ENCODE measurements at regions not wholly inside any gene's neighbourhood (a gene's known extent, or its start where the extent isn't known, plus 50 kb on each side); places are given as distances from the start of the nearest gene placed in this dataset.

DNA sequence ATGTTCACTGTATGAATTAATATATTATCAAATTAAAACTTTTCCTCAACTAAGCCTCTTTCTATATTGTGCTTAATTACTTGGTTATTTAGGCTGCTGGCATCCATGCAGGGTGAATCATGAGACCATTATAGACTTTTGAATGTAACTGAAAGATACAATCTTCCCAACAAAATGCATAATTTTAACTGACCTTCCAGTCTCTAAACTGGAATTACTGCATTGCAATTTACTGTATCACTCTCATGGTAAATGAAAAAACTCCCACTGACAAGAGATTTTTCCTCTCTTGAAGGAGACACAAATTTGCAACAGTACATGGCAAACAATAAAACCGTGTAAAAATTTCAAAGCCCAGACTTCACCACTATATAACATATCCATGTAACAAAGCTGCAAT lies 349.5 kb downstream of the DRD1 start:
- no peak for TF ChIP-seq MYC (IDR thresholded peaks at IDR 0.05; ENCODE audit: low read depth, low read length)
- DNase-seq (ENCODE audit: low read depth) = no peak
- no peak overlapping the region for H3K4me3 ChIP-seq (ENCODE audit: low read depth, low read length)

DNA sequence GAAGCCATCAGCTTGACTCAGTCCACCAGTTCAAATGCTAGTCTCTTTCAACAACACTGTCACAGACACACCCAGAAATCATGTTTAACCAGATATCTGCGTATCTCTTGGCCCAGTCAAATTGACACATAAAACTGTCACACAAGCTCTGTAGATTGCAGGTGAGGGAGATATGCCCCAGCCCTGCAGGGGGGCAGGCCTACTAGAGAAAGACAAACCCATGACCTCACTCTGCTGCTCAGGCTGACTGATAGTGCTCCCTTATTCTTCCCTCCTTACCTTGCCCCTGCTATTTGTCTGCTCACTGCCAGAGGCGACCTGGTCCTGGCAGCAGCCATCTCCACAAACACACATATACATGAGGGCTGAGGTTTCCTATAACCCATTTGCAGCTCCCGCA lies 351.3 kb downstream of the DRD1 start:
- no peak for DNase-seq (ENCODE audit: low read depth)
- H3K4me3 ChIP-seq (ENCODE audit: low read depth, low read length) = no peak overlapping the region
- TF ChIP-seq, protein P1, sequence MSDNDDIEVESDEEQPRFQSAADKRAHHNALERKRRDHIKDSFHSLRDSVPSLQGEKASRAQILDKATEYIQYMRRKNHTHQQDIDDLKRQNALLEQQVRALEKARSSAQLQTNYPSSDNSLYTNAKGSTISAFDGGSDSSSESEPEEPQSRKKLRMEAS (IDR thresholded peaks at IDR 0.05; ENCODE audit: low read depth, low read length) = no peak
- TF ChIP-seq POLR2A (IDR thresholded peaks at IDR 0.05; ENCODE audit: extremely low read depth, insufficient read length) = no peak
- TF ChIP-seq, protein P2, sequence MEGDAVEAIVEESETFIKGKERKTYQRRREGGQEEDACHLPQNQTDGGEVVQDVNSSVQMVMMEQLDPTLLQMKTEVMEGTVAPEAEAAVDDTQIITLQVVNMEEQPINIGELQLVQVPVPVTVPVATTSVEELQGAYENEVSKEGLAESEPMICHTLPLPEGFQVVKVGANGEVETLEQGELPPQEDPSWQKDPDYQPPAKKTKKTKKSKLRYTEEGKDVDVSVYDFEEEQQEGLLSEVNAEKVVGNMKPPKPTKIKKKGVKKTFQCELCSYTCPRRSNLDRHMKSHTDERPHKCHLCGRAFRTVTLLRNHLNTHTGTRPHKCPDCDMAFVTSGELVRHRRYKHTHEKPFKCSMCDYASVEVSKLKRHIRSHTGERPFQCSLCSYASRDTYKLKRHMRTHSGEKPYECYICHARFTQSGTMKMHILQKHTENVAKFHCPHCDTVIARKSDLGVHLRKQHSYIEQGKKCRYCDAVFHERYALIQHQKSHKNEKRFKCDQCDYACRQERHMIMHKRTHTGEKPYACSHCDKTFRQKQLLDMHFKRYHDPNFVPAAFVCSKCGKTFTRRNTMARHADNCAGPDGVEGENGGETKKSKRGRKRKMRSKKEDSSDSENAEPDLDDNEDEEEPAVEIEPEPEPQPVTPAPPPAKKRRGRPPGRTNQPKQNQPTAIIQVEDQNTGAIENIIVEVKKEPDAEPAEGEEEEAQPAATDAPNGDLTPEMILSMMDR (IDR thresholded peaks at IDR 0.05; ENCODE audit: low read depth, low read length) = no peak
- TF ChIP-seq MYC (IDR thresholded peaks at IDR 0.05; ENCODE audit: low read depth, low read length) = no peak

DNA sequence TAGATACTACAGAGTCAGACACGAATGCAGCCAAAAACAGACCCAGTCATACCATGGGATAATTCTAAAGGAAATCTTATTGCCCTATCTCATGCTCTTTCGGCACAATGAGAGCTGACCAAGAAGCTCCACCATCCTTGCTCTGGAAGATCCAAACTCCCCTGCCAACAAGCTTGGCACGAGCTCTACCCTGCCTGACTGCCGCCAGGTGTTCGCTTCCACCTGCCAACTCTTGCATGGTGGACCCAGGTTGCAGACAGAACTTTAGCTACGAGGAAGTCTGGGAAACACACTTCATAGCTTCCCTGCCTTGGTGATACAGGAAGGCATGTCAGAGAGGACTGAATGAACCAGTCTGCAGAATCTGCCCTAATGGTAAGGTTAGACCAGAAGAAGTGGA lies 355.0 kb downstream of the DRD1 start:
- no peak overlapping the region for H3K4me3 ChIP-seq (ENCODE audit: low read depth, low read length)
- no peak for DNase-seq (ENCODE audit: low read depth)
- TF ChIP-seq, protein P1 (IDR thresholded peaks at IDR 0.05; ENCODE audit: low read depth, low read length) = no peak
- TF ChIP-seq, protein P2 (IDR thresholded peaks at IDR 0.05; ENCODE audit: low read depth, low read length) = no peak
- TF ChIP-seq MYC (IDR thresholded peaks at IDR 0.05; ENCODE audit: low read depth, low read length) = no peak
- TF ChIP-seq POLR2A (IDR thresholded peaks at IDR 0.05; ENCODE audit: extremely low read depth, insufficient read length) = no peak

DNA sequence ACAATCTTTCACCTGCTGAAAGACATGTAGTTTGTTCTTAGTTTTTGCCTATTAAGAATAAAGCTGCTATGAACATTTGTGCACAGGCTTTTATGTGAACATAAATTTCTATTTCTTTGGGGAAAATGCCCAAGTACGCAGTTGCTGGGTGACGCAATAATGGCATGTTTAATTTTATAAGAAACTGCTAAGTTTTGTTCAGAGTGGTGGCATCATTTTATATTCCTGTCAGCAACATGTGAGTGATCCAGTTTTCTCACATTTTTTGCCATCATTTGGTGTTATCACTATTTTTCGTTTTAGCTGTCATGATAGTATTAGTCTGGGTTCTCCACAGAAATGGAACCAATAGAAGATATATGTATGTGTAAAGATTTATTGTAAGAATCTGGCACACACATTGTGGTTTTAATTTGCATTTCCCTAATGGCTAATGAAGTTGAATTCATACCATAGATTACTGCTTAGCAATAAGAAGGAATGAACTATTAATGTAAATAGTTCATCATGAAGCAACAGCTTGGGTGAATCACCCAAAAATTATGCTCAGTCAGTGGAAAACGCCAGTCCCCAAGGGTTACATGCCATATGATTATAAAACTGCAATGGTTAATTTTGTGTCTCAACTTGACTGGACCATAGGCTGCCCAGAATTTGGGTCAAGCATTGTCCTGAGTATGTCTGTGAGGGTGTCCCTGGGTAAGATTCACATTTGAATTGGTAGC lies 358.6 kb downstream of the MSX2 start:
- no peak for DNase-seq (ENCODE audit: low read depth)
- no peak overlapping the region for H3K4me3 ChIP-seq (ENCODE audit: low read depth, low read length)
- TF ChIP-seq POLR2A (IDR thresholded peaks at IDR 0.05; ENCODE audit: extremely low read depth, insufficient read length) (no peak), MYC (IDR thresholded peaks at IDR 0.05; ENCODE audit: low read depth, low read length) (no peak)
- TF ChIP-seq, protein P1 (IDR thresholded peaks at IDR 0.05; ENCODE audit: low read depth, low read length) = no peak
- TF ChIP-seq, protein P2 (IDR thresholded peaks at IDR 0.05; ENCODE audit: low read depth, low read length) = no peak

DNA sequence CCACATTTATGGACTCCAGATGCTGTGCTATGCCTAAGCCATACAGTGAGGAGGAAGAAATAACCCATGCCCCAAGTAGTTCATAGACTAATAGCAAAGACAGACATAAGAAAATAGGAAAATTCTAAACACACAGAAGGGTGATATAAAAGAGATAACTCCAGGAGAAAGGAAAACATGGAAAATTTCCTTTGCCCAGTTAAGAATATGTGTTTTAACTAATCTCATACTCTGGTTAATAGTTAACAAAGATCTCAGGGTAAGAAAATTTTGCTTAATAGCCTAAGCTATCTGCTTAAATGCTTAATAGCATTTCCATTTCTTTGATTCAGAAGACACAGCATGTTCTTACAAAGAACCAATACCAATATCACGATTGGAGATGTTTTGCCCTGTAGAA lies 358.0 kb downstream of the MSX2 start:
- DNase-seq (ENCODE audit: low read depth) = no peak
- no peak overlapping the region for H3K4me3 ChIP-seq (ENCODE audit: low read depth, low read length)
- TF ChIP-seq, protein P1 (IDR thresholded peaks at IDR 0.05; ENCODE audit: low read depth, low read length) = no peak
- TF ChIP-seq, protein P2 (IDR thresholded peaks at IDR 0.05; ENCODE audit: low read depth, low read length) = no peak
- TF ChIP-seq MYC (IDR thresholded peaks at IDR 0.05; ENCODE audit: low read depth, low read length) (no peak), POLR2A (IDR thresholded peaks at IDR 0.05; ENCODE audit: extremely low read depth, insufficient read length) (no peak)

DNA sequence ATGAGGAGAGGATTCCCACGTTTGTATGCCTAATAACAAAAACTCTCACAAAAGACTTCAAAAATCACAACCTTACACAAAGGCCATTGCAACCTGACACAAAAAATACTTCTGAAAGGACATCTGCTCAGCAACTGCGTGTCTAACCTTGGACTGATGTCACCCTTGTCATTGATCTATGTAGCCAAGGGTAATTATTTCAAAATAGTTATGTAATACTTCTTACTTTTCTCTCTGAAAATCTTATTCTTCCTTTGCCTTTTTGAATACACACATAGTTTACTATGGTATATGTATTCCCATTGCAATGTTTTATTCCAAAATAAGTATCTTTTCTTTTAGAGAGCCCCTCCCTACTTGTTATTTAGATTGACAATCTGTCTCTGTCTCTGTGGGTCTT lies 355.3 kb downstream of the MSX2 start:
- TF ChIP-seq, protein P2 (IDR thresholded peaks at IDR 0.05; ENCODE audit: low read depth, low read length) = no peak
- no peak for TF ChIP-seq MYC (IDR thresholded peaks at IDR 0.05; ENCODE audit: low read depth, low read length)
- TF ChIP-seq, protein P1 (IDR thresholded peaks at IDR 0.05; ENCODE audit: low read depth, low read length) = no peak
- no peak for TF ChIP-seq POLR2A (IDR thresholded peaks at IDR 0.05; ENCODE audit: extremely low read depth, insufficient read length)
- H3K4me3 ChIP-seq (ENCODE audit: low read depth, low read length) = no peak overlapping the region
- no peak for DNase-seq (ENCODE audit: low read depth)

Measured in NB4 (cell line).